ENCODE measurements at regions not wholly inside any gene's neighbourhood (a gene's known extent, or its start where the extent isn't known, plus 50 kb on each side); places are given as distances from the start of the nearest gene placed in this dataset.
"Not testable (repeated sequence)": the region's sequence is repeated elsewhere in the genome, so short reads cannot be mapped to it uniquely, and the experiment has no call there.

DNA sequence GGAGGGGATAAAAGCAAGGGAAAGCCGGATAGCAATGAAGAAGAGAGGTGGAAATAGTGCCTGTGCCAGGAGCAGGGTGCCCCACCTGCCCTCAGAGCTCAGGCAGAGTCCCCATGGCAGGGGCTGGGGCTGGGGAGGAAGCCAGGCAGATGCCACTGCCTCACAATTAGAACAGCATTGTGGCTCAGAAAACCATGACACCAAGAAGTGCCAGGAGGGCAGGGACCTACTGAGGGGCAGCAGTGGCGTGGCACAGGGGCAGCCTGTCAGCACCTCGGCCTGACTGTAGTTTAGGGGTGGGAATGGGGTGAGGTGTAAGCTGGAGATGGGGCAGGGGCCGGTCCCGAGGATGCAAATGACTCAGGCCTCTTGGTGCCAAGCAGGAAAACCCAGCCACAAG lies 532.1 kb upstream of the B3GAT1 start:
- DNase-seq (ENCODE audit: low spot score): no peak

DNA sequence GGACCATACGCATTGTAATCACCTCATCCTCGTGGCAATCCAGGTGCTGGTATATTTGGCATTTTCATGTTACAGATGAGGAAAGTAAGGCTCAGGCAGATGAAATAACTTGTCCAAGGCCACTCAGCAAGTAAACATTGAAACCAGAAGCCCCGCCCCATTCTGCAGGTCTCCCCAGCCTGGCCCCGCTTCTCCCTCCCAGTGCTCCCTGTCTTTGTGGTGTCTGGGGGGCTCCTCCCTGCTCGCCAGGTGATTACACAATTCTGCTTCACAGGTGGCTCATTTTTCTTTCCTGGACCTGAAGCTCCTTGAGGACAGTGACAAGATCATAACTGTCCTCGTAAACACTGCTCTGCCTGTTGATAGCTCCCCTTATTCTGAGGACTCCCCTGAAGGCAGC lies 531.5 kb upstream of the B3GAT1 start:
- DNase-seq (ENCODE audit: low spot score): no peak

DNA sequence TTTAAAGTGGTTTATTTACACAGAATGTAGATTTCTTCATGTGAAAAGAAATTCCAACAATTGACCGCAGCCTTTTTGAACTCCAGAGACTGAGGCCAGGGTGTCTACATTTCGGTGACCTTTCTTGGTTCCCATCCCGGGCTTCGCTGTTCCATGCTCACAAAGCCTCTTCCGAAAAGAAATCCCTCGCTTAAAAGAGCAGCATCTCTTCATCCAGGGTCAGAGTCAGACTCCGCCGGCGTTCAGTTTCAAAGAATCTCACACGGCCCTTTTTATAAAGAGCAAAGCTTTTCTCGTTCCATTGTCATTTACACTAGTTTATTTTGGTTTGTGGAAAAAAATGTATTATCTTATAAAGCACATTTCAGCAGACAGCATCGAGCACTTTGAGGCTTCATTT lies 530.6 kb upstream of the B3GAT1 start:
- DNase-seq (ENCODE audit: low spot score): no peak

DNA sequence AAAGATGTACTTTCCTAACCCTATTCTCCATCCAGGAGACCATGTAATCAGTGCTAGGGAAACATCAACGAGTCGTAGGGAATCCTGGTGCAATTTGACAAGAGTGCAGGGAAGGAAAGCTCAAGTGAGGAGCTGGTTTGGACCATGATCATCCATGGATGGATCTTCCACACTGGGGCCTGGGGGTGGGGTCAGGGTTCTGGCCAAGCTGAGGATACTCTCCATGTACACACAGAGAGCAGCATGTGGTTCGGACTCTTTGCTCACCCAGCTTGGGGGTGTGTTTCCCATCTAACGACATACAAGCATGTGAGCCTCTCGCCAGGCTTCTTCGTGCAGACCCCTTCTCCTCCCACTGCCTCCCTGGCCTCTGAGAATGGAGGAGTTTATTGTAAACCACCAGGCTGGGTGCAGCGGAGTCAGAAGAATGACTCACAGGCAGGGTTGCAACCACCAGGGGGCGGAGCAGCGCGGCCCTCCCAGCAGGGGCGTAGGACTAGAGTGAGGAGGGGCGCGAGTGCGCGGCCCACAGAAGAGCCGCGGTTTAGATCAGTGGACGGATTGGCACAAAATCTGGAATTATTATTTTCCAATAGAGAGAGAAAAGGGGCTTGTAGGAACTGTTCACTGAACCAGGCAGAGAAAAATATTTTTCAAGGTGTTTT lies 530.0 kb upstream of the B3GAT1 start:
- DNase-seq (ENCODE audit: low spot score): not testable (repeated sequence)

DNA sequence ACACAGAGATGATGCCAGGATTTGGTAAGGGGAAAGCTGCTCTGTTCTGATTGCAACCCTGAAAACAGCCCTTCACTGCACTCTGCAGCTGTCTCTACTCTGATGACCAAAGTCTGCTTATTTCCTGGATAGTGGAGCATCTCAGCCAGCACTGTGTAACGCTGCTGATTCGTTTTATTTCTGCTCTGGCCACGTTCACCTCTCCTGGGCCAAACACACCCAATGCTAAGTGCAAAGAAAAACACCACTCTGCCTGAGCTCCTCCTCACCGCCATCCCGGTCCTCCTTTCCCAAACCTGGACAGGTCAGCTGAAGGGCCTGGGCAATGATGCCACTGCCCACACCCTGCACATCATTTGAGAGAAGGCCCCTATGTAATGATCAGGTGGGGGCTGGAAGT lies 529.3 kb upstream of the B3GAT1 start:
- DNase-seq (ENCODE audit: low spot score): no peak

DNA sequence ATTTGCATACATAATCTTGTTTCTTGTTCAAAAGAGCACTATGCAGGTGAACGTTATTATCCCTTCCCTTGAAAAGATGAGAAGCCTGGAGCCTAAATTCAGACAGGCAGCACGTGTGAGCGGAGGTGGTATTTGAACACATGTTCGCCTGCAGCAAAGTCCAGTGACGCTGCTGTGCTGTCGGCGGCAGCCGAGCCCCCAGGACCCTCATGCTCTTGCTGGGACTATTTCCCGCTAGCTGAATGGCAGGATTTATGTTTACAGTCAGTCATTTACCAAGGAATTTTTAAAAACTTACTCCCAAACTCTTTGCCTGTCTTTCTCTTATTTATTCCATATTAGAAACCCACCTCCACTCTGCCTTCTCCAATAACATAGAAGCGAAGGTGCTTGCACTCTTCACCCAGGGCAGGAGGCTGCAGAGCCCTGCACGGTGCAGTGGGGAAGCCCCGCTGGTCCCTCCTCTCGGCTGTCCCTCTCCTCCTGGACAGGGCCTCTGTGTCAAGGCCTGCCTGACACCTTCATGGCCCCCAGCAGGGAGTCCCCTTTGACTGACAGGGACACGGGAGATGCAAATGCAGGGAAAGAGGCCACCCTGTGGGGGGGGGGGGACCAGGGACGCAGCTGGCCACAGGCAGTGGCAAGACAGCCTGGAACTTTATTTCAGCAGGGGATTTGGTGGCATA lies 528.5 kb upstream of the B3GAT1 start:
- DNase-seq (ENCODE audit: low spot score): no peak

DNA sequence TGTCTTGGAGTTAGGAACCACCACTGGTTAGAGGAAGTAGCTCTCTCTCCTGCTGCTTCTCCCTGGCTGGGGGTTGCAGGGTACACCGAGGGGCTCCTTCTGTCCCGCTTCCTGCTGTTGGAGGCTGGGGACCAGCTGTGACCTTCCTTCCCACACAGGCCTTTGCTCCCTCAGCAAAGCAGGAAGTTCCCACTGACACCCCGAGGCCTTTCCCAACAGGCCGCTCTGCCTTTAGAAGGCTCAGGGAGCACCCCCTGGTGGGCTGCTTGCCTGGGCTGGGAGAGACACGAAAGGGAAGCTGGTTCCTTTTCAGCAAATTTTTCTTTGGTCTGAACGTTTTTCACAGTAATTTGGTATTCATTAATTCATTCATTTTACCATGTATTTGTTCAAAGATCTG lies 527.9 kb upstream of the B3GAT1 start:
- DNase-seq (ENCODE audit: low spot score): no peak

DNA sequence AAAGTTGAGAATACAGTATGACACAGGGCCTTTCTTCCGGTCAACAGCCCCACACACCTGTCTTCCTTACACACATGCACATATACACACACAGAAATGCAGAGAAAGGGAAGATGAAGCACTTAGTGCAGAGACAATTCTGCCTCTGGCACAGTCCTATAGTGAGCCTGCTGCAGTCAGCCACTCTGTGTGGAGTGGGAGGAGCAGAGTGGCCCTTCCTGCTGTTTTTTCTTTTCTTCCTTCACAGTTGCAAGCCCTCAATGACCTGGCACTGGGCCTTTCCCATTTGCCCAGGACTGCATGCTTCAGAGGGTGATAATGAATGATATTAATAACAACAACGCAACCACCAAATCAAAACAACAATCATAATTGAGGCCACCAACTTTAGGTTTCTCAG lies 527.0 kb upstream of the B3GAT1 start:
- DNase-seq (ENCODE audit: low spot score): no peak

DNA sequence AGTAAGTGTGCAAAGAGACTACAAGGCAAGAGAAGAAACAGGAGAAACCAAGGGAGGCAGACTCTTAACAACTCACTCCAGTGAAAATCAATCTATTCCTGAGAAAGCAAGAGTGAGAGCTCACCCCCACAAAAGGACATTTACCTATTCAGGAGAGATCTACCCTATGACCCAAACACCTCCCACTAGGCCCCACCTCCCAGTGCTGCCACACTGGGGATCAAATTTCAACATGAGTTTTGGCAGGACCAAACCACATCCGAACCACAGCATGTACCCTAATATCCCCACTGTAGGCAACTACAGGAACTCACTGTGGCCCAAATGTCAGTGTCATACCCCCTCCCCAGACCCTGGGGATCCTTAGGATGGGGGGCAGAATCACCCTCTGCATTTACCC lies 526.2 kb upstream of the B3GAT1 start:
- no peak for DNase-seq (ENCODE audit: low spot score)

DNA sequence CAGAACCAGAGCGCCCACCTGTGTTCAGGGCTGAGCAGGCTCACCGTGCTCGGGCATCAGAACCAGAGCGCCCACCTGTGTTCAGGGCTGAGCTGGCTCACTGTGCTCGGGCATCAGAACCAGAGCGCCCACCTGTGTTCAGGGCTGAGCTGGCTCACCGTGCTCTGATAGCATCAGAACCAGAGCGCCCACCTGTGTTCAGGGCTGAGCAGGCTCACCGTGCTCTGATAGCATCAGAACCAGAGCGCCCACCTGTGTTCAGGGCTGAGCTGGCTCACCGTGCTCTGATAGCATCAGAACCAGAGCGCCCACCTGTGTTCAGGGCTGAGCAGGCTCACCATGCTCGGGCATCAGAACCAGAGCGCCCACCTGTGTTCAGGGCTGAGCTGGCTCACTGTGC lies 525.2 kb upstream of the B3GAT1 start:
- DNase-seq (ENCODE audit: low spot score): not testable (repeated sequence)

DNA sequence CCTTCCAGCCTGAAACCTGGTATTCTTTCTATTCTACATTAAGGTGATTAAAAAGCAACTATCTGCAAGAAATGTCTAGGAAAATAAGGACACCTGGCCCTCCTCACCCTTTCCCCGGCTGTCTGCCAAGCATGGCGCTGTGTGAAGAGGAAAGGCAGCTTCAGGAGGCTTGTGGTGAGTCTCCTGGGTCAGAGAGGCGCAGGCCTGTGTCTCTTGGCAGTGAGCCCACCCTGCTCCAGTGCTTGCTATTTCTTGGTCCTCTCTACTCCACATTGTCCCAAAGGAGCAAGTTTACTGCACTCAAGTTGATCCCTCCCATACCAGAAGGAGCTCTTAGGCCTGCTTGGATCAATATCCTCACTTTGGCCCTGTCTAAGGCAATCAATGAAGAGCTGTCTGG lies 520.7 kb upstream of the B3GAT1 start:
- no peak for DNase-seq (ENCODE audit: low spot score)

DNA sequence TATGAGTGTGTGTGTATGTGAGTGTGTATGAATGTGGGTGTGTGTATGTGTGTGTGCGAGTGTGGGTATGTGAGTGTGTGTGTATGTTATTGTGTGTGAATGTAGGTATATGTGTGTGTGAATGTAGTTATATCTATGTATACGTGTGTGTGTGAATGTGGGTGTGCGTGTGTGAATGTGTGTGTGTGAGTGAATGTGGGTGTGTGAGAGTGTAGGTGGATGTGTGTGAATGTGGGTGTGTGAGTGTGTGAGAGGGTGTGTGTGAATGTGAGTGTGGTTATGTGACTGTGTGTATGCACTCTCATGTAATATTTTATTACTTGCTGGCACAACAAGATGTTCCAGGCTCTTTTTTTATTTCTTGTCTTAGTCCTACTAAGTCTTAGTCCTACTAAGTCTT lies 513.4 kb upstream of the B3GAT1 start:
- DNase-seq (ENCODE audit: low spot score): no peak

DNA sequence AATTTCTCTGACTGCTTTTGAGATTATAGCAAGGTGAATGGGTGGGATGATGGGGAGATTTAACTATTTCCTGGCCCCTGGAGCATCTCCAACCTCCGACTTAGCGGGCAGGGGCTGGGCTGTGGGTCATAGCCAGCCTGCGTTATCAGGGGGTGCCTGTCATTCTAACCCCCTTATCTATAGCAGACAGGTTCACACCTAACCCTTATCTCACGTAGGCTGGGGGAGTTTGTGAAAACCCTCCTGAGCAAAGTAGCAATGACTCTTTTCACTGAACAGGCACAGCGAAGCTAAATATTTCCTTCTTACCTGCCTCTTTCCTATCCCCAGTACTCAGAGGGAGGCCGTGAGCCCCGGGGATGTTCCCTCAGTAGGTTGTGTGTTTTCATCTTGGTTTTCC lies 511.4 kb upstream of the B3GAT1 start:
- no peak for DNase-seq (ENCODE audit: low spot score)

DNA sequence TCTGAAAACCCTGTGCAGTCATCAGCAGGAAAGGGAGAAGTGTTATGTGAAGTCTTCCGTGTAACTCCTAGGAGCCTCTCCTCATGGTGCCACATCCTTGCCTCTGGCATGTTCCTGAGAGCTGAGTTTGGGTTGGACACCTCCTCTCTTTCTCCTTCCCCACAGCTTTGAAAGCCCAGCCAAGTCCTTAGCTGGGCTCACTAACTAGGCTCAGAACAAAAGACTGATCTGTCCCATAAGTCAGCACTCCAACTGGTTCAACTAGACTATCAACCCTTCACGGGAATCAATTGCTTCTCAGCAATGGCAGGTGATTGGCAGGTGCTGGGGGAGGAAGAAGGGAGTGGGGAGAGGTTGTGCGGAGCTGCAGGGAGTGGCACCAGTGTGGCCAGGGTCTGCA lies 509.9 kb upstream of the B3GAT1 start:
- DNase-seq (ENCODE audit: low spot score): no peak

DNA sequence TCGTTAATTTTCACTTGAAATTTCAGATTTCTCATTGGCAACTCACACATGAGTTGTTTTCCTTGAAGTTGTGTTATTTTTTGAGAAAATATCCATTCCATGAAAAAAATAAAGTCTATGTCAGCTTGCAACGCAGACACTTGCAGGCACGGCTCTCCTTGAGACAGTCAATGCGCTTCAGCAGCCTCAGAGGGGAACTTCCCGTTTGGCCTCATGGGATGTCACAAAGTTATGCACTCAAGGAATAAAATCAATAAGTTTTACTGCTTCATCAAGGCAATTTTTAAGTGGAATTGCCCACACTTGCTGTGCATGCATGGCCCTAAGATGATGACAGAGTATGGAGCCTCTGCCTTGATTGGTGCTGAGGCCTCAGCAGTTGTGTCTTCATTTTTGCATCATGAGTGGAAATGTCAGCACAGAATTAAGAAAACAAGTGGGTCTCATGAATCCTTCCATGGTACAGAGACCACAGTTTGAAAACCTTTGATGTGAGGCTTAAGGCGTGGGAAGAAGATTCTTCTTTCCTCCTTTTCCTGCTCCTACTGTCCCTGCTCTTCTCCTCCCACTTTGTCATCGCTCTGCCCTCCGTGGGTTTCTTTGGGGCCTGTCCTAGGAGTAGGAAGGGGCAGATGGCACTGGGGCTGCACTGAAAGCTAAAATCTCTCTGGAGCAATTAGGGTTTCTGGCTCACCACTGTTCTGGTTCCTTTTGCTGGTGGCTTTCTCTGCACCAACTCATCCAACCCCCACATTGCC lies 509.0 kb upstream of the B3GAT1 start:
- DNase-seq (ENCODE audit: low spot score): no peak

DNA sequence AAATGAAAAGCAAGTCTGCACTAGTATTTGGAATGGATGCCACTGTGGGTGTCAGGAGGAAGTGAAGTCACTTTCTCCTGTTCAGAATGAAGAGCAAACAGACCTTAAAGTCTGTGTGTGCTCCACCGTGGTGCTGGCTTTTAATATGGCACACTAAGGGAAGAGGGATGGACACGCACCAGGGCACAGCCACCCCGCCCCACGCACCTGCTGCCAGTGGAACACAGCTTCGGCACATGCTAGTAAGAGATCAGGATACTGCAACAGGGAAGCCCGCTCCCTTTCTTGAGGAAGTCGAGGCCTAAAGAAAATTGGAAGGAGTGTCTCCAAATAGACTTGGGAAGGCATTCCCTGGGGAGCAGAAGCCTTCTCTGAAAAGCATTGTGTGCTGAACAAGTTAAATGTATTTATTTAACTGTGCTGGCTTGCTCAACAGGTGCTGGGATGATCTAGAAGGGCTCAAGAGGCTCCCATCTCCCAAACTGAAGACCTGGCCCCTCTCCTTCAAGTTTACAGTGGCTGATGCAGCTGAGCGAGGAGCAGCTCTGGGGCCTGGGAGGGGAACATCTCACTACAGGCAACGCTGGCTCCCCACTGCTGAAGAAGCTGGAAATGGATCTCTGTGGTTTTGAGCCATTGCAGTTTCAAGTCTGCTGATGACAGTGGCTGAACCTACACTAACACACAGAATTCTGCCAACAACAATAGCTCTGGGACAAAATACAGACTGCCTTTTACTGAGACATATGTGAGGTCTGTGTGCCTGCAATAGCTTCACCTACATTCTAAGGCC lies 504.6 kb upstream of the B3GAT1 start:
- DNase-seq (ENCODE audit: low spot score): no peak

DNA sequence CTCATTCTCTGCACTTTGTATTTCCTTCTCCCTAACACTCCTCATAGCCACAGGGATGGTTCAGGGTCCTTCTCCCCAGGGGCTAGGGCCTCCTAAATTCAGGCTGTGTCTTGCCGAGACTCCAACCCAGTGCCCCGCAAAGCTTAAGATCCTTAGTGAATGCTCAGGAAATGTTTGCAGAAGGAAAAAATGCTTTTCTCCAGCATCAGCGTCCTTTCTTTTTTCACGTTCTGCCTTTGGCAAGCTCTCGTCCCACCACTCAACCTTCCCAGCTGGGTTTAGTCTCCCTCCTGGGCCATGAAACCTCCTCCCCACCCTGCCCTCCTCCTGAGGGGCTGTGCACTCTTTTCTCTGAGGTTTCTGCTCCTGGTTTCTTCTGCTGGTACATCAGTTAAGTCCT lies 503.8 kb upstream of the B3GAT1 start:
- no peak for DNase-seq (ENCODE audit: low spot score)

DNA sequence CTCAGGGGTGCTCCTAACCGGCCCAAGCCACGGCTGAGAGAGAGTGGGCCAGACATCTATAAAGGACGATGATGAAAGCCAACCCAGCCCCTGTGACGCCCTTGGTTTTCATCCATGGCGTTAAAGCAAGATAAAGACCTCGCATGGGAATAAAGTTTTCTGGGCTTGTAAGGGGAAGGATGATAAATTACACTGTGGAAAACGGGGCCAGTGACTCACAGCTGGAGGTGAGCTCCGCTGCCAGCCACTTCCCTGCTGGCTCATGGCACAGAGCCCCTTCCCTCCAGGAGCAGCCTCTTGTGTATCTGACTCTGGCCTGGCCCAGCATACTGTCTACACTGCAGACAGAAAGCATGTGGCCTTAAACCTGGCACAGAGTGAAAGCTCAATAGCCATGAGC lies 503.2 kb upstream of the B3GAT1 start:
- no peak for DNase-seq (ENCODE audit: low spot score)

DNA sequence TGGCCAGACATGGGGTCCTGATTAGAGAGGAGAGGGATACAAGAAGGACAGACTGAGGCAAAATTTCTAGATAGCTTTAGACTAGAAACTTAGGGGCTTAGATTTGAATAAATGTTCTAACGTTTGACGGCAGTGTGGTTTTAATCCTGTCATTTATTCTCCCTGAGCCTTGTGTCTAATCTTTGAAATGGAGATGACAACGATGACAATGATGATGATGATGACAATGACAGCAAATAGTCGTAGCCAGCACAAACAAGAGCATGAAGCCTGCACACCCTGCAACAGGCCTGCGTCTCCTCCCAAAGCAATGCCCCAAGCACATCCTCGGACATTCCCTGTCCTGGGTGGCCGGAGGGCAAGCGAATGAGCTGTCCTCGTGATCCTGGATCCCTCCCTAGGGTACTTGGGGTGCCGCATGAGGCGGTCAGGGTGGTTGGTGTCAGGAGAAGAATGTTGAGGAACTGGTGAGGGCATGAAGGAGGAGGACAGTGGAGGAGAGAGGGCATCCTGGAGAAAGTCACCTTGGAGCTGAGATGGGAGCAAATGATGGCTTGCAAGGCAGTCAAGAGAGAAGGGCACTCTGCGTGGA lies 502.1 kb upstream of the B3GAT1 start:
- DNase-seq (ENCODE audit: low spot score): no peak

DNA sequence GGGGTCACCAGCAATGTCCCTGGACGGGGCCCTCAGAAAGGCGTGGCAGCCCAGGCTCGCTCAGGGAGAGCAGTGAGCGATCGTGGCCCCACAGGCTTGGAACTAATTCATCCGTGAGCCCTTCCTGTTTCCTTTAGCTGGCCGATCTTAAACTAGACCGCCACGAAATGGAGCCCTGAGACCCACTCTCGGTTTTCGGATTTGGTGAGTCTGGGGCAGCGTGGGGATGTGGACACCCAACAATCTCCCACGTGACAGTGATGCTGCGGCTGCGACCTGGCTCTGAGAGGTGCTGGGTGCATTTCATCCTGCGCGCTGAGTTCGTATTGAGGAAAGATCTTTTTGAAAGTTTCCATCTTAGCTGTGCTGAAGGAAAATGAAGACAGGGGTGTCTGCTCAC lies 501.3 kb upstream of the B3GAT1 start:
- no peak for DNase-seq (ENCODE audit: low spot score)

DNA sequence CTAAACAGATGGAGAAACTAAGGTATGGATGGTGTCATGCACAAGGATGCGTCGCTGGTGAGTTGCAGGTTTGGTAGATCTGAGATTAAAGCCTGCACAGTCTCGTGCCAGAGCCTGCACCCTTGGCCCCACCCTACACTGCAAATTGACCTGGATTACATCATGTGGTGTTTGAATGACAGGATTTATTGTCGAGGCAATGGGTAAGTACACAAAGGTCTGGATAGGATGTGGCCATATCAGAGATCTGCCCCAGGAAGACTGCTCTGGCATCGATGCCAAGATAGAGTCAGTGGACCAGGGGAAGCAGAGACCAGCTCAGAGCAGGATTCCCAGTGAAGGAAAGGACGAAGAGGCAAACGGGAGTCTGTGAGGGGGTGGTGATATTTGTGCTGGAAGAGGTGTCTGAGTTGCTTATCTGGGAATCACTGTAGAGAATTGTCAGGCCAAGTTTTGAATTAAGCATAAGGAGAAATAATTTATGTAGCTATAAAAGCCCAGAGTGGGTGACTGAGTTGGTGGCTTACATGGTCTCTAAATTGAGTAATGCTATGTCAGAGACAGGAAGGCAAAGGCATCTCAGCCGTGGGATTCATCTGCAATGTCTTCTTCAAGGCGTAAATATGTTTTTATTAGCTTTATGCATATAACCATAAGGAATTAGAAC lies 499.6 kb upstream of the B3GAT1 start:
- no peak for DNase-seq (ENCODE audit: low spot score)

DNA sequence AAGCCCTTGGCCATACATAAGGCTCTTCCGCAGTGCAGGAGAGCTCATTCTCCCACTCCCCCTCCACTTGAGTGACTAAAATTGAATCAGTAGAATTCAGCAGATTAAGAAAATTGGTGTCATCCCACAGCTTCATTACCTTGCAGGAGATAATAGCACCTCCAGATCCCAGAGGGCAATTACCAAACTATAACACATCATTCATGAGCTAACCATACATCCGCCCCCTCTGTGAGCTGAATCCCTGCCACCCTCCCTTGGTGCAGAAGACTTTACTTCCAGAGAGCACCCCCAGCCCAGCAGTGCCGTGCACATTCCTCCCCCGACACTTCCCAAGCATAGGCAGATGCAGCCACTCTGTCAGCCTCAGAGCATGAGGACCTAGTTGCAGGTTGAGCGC lies 496.5 kb upstream of the B3GAT1 start:
- no peak for DNase-seq (ENCODE audit: low spot score)

Data from hepatic stellate cell (primary cell).